ENCODE measurements at regions not wholly inside any gene's neighbourhood (a gene's known extent, or its start where the extent isn't known, plus 50 kb on each side); places are given as distances from the start of the nearest gene placed in this dataset.

DNA sequence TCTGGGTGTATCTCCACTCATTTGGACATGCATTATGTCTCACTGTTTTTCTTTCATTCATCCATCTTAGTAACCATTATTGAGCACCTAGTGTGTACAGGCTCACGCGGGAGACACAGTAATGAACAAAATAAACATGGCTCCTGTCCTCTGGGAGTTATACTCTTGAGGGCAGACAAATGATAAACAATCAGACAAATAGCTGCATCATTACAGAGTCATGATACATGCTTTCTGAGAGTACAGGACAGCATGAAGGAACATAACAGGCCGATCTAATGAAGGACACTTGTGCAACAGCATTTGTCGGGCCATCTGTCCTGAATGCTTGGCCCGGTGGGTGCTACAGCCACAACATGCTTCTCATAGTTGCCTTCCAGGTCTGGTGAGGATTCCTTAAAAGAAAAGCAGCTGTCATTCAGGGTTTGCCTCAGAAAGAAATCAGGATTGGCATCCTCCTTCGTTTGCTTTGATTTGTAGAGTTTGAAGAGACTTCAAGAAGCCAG is 77.2 kb upstream of the EGLN3 start:
- TF ChIP-seq, protein P1, sequence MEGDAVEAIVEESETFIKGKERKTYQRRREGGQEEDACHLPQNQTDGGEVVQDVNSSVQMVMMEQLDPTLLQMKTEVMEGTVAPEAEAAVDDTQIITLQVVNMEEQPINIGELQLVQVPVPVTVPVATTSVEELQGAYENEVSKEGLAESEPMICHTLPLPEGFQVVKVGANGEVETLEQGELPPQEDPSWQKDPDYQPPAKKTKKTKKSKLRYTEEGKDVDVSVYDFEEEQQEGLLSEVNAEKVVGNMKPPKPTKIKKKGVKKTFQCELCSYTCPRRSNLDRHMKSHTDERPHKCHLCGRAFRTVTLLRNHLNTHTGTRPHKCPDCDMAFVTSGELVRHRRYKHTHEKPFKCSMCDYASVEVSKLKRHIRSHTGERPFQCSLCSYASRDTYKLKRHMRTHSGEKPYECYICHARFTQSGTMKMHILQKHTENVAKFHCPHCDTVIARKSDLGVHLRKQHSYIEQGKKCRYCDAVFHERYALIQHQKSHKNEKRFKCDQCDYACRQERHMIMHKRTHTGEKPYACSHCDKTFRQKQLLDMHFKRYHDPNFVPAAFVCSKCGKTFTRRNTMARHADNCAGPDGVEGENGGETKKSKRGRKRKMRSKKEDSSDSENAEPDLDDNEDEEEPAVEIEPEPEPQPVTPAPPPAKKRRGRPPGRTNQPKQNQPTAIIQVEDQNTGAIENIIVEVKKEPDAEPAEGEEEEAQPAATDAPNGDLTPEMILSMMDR (IDR thresholded peaks at IDR 0.05), result no peak
- no peak overlapping the region for H3K27ac Mint-ChIP-seq (ENCODE audit: unreplicated experiment)

DNA sequence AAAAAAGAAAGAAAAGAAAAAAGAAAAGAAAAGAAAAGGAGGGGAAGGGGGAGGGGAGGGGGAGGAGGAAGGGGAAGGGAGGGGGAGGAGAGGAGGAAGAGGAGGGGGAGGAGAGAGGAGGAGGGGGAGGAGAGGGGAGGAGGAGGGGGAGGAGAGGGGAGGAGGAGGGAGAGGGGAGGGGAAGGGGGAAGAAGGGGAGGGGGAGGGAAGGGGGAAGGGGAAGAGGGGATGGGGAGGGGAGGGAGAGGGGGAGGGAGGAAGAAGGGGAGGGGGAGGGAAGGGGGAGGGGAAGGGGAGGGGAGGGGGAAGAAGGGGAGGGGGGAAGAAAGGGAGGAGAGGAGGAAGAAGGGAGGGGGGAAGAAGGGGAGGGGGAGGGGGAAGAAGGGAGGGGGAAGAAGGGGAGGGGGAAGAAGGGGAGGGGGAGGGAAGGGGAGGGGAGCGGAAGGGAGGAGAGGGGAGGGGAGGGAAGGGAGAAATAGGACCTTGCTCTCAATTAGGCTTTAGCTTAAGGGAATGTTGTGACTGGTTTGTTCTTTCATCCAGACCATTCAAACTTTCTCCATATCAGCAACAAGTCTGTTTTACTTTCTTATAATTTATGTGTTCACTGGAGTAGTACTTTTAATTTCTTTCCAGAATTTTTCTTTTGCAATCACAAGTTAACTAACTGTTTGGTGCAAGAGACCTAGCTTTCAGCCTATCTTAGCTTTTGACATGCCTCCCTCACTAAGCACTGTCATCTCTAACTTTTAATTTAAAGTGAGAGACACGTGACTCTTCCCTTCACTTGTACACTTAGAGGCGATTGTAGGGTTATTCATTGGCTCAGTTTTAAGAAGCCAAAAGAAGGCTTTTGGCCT is 76.5 kb upstream of the EGLN3 start:
- Mint-ChIP-seq H3K36me3 (ENCODE audit: unreplicated experiment) (no peaks in the 10 kb centered on the region), H3K9me3 (ENCODE audit: unreplicated experiment) (no peaks in the 10 kb centered on the region), H3K27ac (ENCODE audit: unreplicated experiment) (no peak overlapping the region), H3K4me3 (ENCODE audit: unreplicated experiment) (no peak overlapping the region), H3K4me1 (ENCODE audit: unreplicated experiment) (no peaks in the 10 kb centered on the region), H3K27me3 (ENCODE audit: unreplicated experiment) (peaks cover 29% of the 10 kb centered on the region)
- DNase-seq (ENCODE audit: extremely low spot score, unreplicated experiment), result no peak
- TF ChIP-seq, protein P1 (IDR thresholded peaks at IDR 0.05), result no peak

More for the DNA sequence above, 77.2 kb upstream of the EGLN3 start:
- Mint-ChIP-seq H3K27me3 (ENCODE audit: unreplicated experiment) (peaks cover 36% of the 10 kb centered on the region), H3K36me3 (ENCODE audit: unreplicated experiment) (no peaks in the 10 kb centered on the region), H3K4me1 (ENCODE audit: unreplicated experiment) (no peaks in the 10 kb centered on the region), H3K4me3 (ENCODE audit: unreplicated experiment) (no peak overlapping the region), H3K9me3 (ENCODE audit: unreplicated experiment) (no peaks in the 10 kb centered on the region)
- no peak for DNase-seq (ENCODE audit: extremely low spot score, unreplicated experiment)

- H3K36me3 Mint-ChIP-seq (ENCODE audit: unreplicated experiment), result no peaks in the 10 kb centered on the region
- H3K9me3 Mint-ChIP-seq (ENCODE audit: unreplicated experiment), result no peaks in the 10 kb centered on the region
- no peak overlapping the region for H3K4me3 Mint-ChIP-seq (ENCODE audit: unreplicated experiment)
- peaks cover 30% of the 10 kb centered on the region for H3K27me3 Mint-ChIP-seq (ENCODE audit: unreplicated experiment)
- no peaks in the 10 kb centered on the region for H3K4me1 Mint-ChIP-seq (ENCODE audit: unreplicated experiment)
- TF ChIP-seq, protein P1 (IDR thresholded peaks at IDR 0.05), result no peak
- DNase-seq (ENCODE audit: extremely low spot score, unreplicated experiment), result no peak
- no peak overlapping the region for H3K27ac Mint-ChIP-seq (ENCODE audit: unreplicated experiment)
These were observed 74.6 kb upstream of the EGLN3 start for GRCh38 chr14:34025325-34026017.

DNA sequence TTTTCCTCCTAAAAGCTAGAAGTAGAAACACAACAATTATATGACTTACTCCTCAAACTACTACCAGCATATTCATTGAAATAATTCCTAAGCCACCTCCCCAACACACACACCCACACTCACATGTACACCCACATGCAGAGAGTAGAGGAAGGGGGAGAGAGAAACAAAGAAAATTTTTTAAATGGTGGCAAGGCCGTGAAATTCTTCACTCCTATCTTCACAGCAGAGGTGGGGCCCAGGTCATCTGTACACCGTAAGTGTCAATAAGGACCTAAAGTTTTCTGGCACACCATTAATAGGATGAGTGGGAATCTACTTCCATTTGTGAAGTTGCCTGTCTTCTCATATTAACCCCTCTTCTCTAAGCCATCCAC is 73.9 kb upstream of the EGLN3 start:
- H3K27me3 Mint-ChIP-seq (ENCODE audit: unreplicated experiment), result peaks cover 30% of the 10 kb centered on the region
- TF ChIP-seq, protein P1 (IDR thresholded peaks at IDR 0.05), result no peak
- H3K36me3 Mint-ChIP-seq (ENCODE audit: unreplicated experiment), result no peaks in the 10 kb centered on the region
- H3K4me3 Mint-ChIP-seq (ENCODE audit: unreplicated experiment), result no peak overlapping the region
- DNase-seq (ENCODE audit: extremely low spot score, unreplicated experiment), result no peak
- H3K27ac Mint-ChIP-seq (ENCODE audit: unreplicated experiment), result no peak overlapping the region
- H3K4me1 Mint-ChIP-seq (ENCODE audit: unreplicated experiment), result no peaks in the 10 kb centered on the region
- no peaks in the 10 kb centered on the region for H3K9me3 Mint-ChIP-seq (ENCODE audit: unreplicated experiment)
